ENCODE measurements at regions not wholly inside any gene's neighbourhood (a gene's known extent, or its start where the extent isn't known, plus 50 kb on each side); places are given as distances from the start of the nearest gene placed in this dataset.

GRCh38 chr15:77808581-77809177 is 176.0 kb upstream of the LINGO1 start:
- no peak for TF ChIP-seq POLR2AphosphoS5 (IDR thresholded peaks at IDR 0.05; ENCODE audit: low read depth, low read length)
- TF ChIP-seq CTCF (IDR thresholded peaks at IDR 0.05), result no peak
- TF ChIP-seq TCF7L2 (IDR thresholded peaks at IDR 0.05; ENCODE audit: low read depth, low read length), result no peak
- no peak for TF ChIP-seq SIN3A (IDR thresholded peaks at IDR 0.05; ENCODE audit: borderline replicate concordance, insufficient read depth, low read depth, low read length)
- no peak for TF ChIP-seq REST (IDR thresholded peaks at IDR 0.05; ENCODE audit: insufficient read depth in 1 of 2, low read depth in 2 of 2, low read length in 1 of 2)

Measured in Panc1 (cell line).